Left ventricle myocardium superior (tissue), 1 donor: ENCODE measurements at regions not wholly inside any gene's neighbourhood (a gene's known extent, or its start where the extent isn't known, plus 50 kb on each side); places are given as distances from the start of the nearest gene placed in this dataset.
A peak's percentile ranks its signal among the peaks of the same experiment; 100 is the strongest.

Experiments used
- ATAC-seq: fragments of 200-7000 bp; cut with Tn5 transposase; one replicate; pipeline ENCODE4 v1.9.1; 2020; ENCODE audit warnings: mild to moderate bottlenecking, moderate library complexity
- DNase-seq: peaks from one replicate; pipeline ENCODE4 v3.0.0-alpha.2; 2020
- intact Hi-C: fragments of 100-400 bp; cut with micrococcal nuclease; formaldehyde crosslinking; loops from one replicate; pipeline ENCODE4 v1.11.0; 2022
- donor health status: DM: no; HTN: yes; CAD: no; lungs with severe emphysema.

DNA sequence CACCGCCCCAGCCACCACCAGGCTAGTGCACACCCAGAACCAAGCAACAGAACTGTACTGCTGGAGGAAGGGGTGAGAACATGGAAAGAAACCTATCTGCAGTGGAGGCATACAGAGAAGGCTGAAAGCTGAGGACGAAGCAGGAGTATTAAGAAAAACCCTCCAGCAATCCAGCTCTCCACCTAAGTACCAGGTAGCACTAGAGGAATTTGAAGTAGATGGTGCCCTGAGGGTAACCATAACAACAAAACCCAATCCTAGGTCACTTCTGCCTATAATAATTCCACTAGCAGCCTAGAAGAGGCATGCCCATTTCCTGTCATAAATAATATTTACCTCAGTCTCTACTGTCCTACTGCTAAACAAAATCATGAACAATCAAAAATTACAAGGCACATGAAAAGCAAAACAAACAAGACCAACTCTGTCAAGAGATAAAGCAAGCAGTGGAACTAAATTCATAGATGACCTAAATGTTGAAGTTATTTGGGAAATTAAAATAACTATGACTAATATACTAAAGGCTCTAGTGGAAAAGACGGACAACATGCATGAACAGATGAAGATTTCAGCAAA is 51.1 kb downstream of the HYCC1 start:
- DNase-seq (no peak), ATAC-seq (no peak)
- intact Hi-C loops = no loop called here

DNA sequence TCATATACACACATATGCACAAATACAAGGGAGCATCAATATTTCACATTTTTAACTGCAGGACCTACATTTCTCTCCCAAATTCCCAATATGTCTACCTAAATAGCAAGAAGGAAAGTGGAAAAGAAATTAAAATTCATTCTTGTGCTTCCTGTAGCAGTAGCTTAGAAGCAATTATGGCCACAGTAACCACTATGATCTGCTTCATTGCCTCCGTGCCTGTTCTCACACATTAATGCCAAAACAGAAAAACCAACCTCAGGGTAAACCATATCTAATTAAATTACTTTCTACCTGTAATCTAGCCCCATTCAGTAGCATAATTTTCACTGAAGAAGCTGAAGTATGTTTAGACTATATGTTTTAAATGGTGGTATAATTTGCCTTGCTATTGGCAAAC is 55.2 kb downstream of the HYCC1 start:
- no peak for ATAC-seq
- intact Hi-C loops = no loop called here
- no peak for DNase-seq

DNA sequence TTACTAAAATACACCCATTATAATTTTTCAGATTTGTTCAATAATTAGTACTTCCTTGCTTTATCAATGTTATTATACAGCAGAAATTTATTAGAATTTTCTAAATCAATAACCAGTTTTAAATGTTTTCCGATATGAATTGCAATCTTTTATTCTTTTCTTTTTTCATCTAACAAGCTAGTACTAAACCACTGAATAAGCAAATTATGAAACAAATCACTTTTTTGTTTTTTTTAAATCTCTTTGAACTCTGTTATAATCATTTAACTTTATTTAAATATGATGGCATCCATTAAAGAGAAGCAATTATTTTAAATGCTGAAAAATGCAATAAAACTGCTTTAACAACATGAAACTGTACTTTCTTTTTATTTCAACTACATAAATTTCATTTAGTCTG is 59.7 kb downstream of the HYCC1 start:
- ATAC-seq (no peak), DNase-seq (no peak)
- intact Hi-C loops = no loop called here

DNA sequence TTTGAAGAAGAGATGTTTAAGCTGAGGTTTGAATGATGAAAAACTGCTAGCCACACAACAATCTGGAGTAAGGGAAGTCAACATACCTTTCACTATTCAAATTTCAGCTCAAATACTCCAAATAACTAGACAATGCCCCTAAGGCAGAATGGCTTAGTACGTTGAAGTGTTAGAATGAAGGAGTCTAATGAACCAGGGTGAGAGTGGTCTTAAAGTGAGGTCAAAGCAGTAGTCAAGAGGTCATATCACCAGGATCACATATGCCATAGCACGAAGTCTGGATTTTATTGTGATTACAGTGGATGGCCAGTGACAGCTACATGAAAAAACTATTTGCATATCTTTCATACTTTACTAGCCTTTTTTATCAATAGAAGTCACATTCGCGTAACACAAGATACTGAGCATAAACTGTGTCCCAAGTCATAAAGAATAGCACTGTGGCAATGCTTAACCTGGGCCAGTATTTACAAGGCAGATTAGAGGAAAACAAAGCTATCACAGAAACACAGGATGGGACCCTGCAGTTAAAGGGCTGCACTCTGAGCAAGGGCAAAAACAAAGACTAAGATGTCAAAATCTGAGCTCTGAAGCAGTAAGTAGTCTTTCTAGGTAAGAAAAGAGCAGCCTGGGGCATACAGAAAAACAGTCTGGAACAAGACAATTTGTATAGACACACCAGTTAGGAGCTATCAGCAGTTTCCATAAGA is 61.5 kb downstream of the HYCC1 start:
- DNase-seq (no peak), ATAC-seq (no peak)
- intact Hi-C loops = no loop called here

DNA sequence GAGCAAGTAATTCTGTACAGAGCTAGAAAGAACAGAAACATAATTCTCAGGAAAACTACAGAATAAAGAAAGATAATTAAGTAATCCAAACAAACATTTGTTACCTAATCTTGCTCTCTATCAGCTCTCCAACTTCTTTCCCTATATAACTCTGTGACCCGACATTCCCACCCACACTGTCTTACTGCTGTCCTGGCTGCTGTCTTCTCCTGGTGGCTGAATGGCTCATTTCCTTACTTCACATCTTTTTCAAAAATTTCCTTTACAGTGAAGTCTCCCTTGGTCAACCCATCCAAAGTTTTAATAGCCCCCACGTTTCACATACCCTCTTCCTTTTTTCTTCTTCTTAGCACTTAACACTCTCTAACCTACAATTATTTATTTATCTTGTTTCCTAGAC is 64.0 kb downstream of the HYCC1 start:
- ATAC-seq (peak; percentile 51), DNase-seq (no peak)
- intact Hi-C loops = no loop called here

DNA sequence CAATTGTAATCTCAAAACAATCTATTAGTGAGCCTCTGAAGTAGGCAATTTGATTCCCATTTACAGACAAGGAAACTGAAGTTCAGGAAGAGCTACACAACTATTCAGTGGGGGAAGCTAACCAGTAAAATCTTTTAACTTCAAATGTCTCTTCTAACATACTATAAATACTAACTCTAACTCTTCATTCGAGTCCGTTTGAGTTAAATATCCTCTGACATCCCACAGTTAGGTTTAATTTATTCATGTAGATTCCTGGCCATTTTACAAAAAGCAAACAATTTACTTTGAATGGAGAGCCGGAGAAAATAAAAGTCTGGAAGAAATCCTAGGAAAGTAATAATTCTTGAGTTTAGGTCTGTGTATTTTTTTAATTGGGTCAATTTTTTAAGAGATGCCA is 64.7 kb downstream of the HYCC1 start:
- intact Hi-C loops = no loop called here
- no peak for ATAC-seq

DNA sequence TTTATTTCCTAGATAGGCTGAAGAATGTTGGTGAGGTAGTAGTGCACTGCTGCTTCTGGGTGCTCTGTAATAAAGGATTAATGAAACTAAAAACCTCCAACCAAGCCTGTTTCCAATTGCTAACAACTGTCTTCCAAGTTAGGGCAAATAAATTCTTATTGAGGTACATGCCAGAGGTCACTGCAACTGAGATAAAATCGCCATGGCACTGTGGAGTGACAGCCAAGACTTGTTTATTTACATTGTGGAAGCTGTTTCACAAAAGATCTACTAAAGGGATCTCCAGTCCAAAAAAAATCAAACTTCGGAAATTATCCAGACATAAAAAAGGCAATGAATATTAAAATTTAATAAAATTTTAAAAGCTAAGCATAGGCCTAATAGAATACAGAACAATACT is 65.2 kb downstream of the HYCC1 start:
- intact Hi-C loops = no loop called here
- no peak for DNase-seq
- ATAC-seq = no peak

More for the DNA sequence above, 64.7 kb downstream of the HYCC1 start:
- DNase-seq = no peak

DNA sequence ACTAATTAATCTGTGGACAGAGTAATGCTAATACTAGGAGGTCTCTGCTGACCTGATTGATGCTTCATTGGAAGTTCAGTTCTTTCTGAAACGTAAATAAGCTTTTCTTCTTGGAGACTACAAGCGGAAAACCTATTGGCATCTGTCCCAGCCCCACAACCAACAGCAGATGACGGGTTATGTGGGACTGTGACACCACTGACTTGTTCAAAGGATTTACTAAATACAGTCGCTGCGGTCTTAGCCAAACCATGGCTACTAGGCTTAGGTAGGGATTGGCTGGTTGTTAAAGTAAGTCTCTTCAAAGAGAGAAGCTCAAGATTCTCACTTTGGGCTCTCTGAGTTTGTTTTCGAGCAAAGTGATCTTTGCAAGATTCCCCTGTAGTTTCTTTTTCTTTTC is 68.3 kb downstream of the HYCC1 start:
- no peak for ATAC-seq
- DNase-seq = no peak
- intact Hi-C loops = no loop called here

DNA sequence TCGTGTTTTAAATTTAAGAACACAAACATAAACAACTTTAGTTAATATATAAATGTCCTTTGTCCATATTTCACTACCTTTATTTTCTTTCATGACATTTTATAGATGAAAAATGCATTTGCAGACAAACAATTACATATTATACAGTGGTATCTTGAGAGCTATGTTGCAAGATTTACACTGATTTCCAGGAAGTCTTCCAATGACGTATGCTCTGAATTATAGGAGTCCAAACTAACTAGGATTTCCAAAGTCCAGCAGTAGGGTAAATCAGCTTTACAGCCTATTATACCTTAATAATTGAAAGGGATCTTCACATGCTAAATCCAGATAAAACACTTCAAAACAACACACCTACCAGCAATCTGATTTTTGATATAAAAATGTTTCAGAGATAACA is 69.4 kb downstream of the HYCC1 start:
- intact Hi-C loops = no loop called here
- no peak for ATAC-seq

DNA sequence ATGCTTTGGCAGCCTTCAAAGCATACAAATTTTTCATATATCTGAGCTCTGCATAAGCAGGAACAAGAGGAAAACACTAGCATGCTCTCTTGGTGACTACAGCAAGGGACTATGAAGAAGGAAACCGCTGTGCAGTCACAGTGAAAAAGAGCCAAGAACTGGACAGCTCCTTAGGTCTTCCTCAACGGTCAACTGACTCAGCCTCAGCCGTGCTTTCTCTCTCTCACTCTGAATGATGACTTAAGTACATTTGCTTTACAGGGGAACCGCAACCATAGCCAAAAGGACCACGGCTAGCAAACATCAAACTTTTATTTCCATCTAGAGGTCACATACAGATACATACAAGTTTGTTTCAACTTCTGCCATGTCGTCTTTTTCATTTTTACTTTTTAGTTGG is 69.9 kb downstream of the HYCC1 start:
- intact Hi-C loops = no loop called here
- ATAC-seq (no peak), DNase-seq (no peak)

More for the DNA sequence above, 69.4 kb downstream of the HYCC1 start:
- DNase-seq = no peak

DNA sequence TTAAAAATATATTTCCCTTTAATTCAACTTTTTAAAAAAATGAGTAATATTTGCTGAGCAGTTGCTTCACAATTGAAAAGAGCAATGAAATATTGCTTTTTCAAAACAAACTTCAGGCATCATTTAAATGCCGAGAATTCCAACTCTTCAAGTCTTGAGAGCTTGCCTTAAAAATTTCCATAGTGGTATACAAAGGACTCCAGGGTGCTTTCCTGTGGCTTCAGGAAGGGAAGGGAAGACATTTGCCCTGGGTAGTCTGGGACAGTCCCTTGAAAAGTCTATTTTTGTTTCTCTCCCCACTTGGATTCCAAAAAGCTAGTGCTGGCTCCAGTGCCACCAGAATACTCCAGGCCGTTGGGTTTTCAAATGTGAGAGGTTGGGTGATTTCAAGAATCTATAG is 71.7 kb downstream of the HYCC1 start:
- DNase-seq = no peak
- ATAC-seq = no peak
- intact Hi-C loops = no loop called here

DNA sequence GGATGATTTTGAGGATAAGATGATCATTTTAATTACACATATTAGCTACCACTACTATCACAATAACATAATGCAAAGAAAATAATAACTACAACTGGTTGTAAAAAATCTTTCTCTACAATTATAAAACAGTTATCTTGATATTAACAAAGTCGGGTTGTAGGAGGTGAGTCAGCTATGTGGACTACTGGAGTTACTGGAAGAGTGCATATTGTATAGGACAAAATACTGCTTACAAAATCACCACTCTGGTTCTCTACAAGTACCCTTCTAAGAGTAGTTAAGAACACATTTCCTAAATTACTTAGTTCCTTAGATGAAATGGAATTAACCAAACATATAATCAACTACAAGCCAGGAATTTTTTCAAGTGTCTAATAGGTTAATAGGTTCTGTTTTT is 74.1 kb downstream of the HYCC1 start:
- DNase-seq (no peak), ATAC-seq (no peak)
- intact Hi-C loops = no loop called here

DNA sequence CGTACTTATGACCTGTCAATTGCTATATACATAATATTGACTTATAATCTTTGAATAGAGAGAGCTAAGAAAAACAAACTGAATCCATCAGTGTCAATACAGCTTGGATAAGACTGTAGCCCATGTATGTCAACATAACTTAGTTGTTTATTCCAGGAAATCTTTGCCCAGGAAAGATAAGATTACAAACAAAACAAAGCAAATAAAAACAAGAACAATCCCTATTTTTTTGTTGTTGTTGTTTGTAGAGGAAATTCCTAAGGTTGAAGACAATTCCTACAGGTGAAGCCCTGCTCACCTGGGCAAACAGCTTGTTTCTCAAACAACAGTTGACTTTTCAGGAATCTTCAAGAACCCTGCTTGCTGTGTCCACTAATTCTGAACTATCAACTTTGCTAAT is 76.0 kb downstream of the HYCC1 start:
- ATAC-seq (no peak), DNase-seq (no peak)
- intact Hi-C loops = no loop called here

DNA sequence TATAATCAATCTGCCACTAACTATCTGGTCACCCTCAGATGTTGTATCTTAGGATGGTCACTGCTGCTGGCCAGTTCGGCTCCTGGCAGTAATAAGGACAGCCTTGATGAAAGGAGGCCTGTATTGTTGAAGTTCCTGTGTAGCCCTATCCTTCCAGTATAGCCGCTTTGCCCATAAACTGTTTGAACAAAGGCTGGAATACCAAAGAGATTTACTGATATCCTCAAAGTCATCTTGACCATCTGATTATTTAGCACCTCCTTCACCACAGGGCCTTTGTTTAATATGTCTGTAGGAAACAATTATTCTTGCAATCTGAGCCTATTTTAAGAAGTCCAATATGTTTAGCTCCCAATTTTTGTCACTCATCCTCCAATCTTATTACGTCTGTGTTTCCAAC is 77.7 kb downstream of the HYCC1 start:
- ATAC-seq (no peak), DNase-seq (no peak)
- intact Hi-C loops = no loop called here

DNA sequence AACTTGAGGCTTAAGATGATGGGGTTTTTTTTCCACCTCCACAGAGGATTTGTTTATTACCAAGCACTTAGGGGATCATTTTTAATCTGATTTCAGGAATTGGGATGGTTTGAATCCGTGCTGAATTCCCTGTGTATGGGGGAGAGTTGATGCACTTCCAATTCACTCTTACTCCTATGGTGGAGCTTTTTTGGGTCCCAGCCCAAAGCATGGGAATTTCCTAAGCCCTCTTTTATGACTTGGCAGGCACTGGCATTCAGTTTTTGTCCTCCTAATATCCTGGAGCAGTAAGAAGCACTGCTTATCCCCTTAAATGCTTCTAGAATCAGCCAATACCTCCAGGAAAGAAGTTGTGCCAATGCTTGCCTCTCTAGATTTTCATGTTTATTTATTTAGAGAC is 78.7 kb downstream of the HYCC1 start:
- DNase-seq = no peak
- no peak for ATAC-seq
- intact Hi-C loops = no loop called here

DNA sequence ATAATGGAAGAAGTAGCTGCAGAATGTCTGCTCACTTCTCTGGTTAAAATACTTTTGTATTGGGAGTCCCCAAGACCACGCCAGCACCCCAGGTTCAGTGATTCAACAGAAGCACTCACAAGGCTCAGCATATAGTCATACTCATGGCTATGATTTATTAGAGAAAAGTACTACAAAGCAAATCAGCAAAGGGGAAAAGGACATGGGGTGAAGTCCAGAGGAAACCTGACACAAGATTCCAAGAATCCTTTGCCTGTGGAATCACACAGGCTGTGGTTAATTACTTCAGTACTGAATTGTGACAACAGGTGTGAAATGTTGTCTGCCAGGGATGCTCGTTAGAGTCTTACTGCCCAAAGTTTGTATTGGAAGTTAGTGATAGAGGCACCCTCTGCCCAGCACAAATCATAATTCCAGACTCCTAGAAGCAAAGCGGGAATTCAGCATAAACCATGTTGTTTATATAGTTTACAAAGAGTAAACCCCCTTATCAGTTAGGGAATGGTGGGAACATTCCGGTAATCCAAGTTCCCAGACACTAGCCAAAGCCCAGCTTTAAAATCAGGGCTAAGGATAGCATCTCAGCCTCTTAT is 79.4 kb downstream of the HYCC1 start:
- intact Hi-C loops = no loop called here
- DNase-seq (no peak), ATAC-seq (no peak)

DNA sequence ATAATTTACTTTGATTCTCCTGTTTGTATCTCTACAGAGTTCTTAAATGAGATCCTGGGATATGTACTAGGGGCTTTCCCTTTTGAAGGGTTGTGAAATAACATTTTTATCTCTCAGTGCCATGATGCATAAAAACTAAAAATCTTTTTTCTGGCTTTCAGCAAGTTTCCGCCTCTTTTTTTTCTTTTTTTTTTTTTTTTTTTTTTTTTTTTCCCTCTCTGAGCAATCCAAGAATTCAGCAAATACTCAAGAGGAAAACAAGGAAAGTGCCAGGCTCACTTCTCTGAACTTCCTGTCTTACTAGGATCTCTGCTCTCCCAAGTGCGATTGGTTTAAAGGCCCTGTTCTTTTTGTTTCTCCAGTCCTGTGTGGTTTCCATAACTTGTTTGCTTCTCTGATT is 79.9 kb downstream of the HYCC1 start:
- intact Hi-C loops = no loop called here
- DNase-seq (no peak), ATAC-seq (peak; percentile 64)

DNA sequence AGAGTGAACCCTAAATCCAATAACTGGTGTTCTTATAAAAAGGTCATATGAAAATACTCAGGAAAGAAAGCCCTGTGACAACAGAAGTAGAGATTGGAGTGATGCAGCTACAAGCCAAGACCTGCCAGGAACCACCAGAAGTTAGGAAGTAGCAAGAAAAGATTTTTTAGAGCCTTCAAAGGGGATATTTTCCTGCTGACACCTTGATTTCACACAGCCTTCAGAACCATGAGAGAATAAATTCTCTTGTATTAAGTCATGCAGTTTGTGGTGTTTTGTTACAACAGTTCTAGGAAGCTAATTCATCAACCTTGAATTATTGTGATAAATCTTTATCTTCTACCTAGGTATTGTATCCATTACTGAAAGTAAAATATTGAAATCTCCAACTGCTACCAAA is 81.0 kb downstream of the HYCC1 start:
- intact Hi-C loops = no loop called here
- ATAC-seq = no peak
- DNase-seq = no peak

DNA sequence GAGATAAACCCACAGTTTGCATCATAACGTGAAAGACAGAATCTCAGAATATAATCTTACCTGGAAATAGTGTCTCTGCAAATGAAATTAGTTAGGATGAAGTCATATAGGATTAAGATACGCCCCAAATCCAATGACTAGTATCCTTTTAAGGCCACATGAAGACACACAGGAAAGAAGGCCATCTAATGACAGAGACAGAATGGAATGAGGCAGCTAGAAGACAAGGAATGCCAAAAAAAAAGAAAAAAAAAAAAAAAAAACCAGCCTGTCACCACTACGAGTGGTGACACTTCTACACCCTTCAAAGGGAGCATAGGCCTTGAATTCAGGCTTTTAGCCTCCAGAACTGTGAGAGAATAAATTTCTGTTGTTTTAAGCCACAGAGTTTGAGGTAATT is 82.9 kb downstream of the HYCC1 start:
- no peak for ATAC-seq
- intact Hi-C loops = no loop called here
- DNase-seq = no peak

DNA sequence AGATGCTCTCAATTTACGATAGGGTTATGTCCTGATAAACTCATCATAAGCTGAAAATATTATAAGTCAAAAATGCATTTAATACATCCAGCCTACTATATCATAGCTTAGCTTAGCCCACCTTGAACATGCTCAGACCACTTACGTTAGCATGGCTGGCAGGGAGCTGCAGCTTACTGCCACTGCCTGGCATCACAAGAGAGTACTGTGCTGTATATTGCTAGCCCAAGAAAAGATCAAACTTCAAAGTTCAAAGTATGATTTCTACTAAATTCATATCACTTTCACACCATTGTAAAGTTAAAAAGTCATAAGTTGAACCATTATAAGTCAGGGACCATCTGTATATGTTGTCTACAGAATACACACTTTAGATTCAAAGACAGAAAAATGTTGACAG is 91.6 kb downstream of the HYCC1 start:
- DNase-seq = no peak
- ATAC-seq = no peak
- intact Hi-C loops = no loop called here

DNA sequence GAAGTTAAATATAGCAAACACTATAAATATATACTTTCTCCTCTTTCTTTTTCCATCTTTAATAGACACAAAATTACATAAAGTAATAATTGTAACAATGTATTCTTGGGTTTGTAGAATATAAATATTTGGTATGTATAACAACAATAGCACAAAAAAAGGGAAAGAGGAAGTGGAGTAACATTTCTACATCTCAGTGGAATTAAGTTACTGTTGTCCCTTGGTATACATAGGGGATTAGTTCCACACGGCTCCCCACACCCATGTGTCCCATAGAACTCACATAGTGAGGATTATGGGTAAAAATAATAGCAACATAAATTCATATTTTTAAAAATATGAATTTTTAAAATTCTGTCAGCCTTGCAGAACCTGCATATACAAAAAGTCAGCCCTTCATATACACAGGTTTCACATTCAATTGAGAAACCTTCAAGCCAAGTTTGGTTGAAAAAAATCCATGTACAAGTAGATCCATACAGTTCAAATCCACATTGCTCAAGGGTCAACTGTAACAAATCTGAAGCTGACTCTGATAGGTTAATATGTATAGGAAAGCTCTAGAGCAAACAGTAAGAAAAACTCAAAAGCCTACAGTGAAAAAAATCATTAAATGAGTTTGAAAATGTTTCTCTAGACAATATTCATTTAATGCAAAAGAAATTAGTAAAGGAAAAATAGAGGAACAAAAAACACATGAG is 92.4 kb downstream of the HYCC1 start:
- no peak for ATAC-seq
- intact Hi-C loops = no loop called here
- no peak for DNase-seq
